Pancreas (tissue), 10 donors: ENCODE measurements at regions not wholly inside any gene's neighbourhood (a gene's known extent, or its start where the extent isn't known, plus 50 kb on each side); places are given as distances from the start of the nearest gene placed in this dataset.

Source experiments
- ATAC-seq, 4 donors: fragments of 200-7000 bp; cut with Tn5 transposase; one replicate each; pipeline versions ENCODE4 v1.8.0 to v1.9.1; 2020; ENCODE audit warnings: mild to moderate bottlenecking in 4 of 4, moderate library complexity in 4 of 4
- DNase-seq, 6 donors: peaks; one replicate each; pipeline ENCODE4 v3.0.0-alpha.2; 2020
- FAIRE-seq: peaks from 2 replicates; lab custom pipeline; 2012; peaks lifted over from hg19 to GRCh38; lab: Jason Lieb, UNC
- H3K27ac ChIP-seq, 4 donors: fragments of 200-600 bp; sonication (generic); 1 replicate in 3 of 4; 2 replicates in 1 of 4; pipeline versions ENCODE4 v1.5.0 to v1.8.0; 2020
- H3K27me3 ChIP-seq, 4 donors: fragments of 200-600 bp; one replicate each; pipeline ENCODE4 v1.8.0; 2021
- H3K36me3 ChIP-seq, 3 donors: fragments of 200-600 bp; sonication (generic) in 1 of 3; one replicate each; pipeline versions ENCODE4 v1.5.0 to v1.8.0; 2020 to 2021
- H3K4me1 ChIP-seq, 3 donors: fragments of 200-600 bp; one replicate each; pipeline ENCODE4 v1.8.0; 2021
- H3K4me3 ChIP-seq, 4 donors: fragments of 200-600 bp; sonication (generic) in 2 of 4; one replicate each; pipeline versions ENCODE4 v1.5.0 to v1.8.0; 2020 to 2021
- H3K9me3 ChIP-seq, 4 donors: fragments of 200-600 bp; one replicate each; pipeline ENCODE4 v1.8.0; 2021
- CTCF ChIP-seq, 4 donors: fragments of 200-600 bp; sonication (generic) in 3 of 4; IDR thresholded peaks; one replicate each; pipeline versions ENCODE4 v1.5.0 to v1.8.0; 2021; ENCODE audit warnings: antibody characterized with exemption in 4 of 4
- WGBS, 2 donors: extraction: QIAGEN DNeasy Blood & Tissue Kit; methylation state at CpG; one replicate each; pipeline ENCODE4 v1.1.7; 2013; 5-methylcytosine and 5-hydroxymethylcytosine counted together
- intact Hi-C, 3 donors: fragments of 100-400 bp; cut with DNase I; formaldehyde crosslinking; loops; one replicate each; pipeline versions ENCODE4 v1.11.1 to v1.14.2; 2022
- donor health status: healthy with polysubstance abuse.
- donor health status: DM: no; HTN: no; CAD: no; lungs with moderate emphysema.
- donor health status: DM: no; HTN: no; CAD: no.
- donor health status: control.
- donor health status: control.
- donor health status: Bipolar disorder and iron deficiency.
- donor health status: DM: yes; HTN: yes; CAD: no.
- donor health status: DM: no; HTN: no; CAD: no.
- donor health status: DM: no; HTN: no; CAD: no.
- donor health status: DM: yes; HTN: yes; CAD: no.

- ATAC-seq (no peak), DNase-seq (no peak), FAIRE-seq (no peak)
- Histone ChIP-seq H3K36me3 (no peaks in the 10 kb centered on the region), H3K4me3 (no peak overlapping the region), H3K4me1 (no peaks in the 10 kb centered on the region), H3K9me3 (no peaks in the 10 kb centered on the region), H3K27ac (no peak overlapping the region), H3K27me3 (peaks cover 0 to 4% (median 0%) of the 10 kb centered on the region in 4 donors)
- intact Hi-C loops, result no loop called here
- 10 to 14% methylated on average over 5 of the region's 5 CpGs for WGBS, 2 donors
- no peak for TF ChIP-seq CTCF (IDR thresholded peaks at IDR 0.05)
Observed at GRCh38 chr3:34351882-34352777, 553.7 kb downstream of the PDCD6IP start.

GRCh38 chr3:34352778-34353331, 554.4 kb downstream of the PDCD6IP start:
- ATAC-seq (no peak), FAIRE-seq (no peak), DNase-seq (no peak)
- intact Hi-C loops, result no loop called here
- Histone ChIP-seq H3K27ac (no peak overlapping the region), H3K4me3 (no peak overlapping the region), H3K9me3 (no peaks in the 10 kb centered on the region), H3K27me3 (no peaks in the 10 kb centered on the region), H3K4me1 (no peaks in the 10 kb centered on the region), H3K36me3 (no peaks in the 10 kb centered on the region)
- no peak for TF ChIP-seq CTCF (IDR thresholded peaks at IDR 0.05)
- WGBS, 2 donors, result 61 to 69% methylated on average over 2 of the region's 2 CpGs

GRCh38 chr3:34357461-34357860, 559.0 kb downstream of the PDCD6IP start:
- ATAC-seq (no peak), DNase-seq (no peak), FAIRE-seq (no peak)
- intact Hi-C loops, result no loop called here
- no peaks in the 10 kb centered on the region for H3K36me3 ChIP-seq
- 55 to 69% methylated on average over 4 of the region's 4 CpGs for WGBS, 2 donors
- H3K4me1 ChIP-seq, result no peaks in the 10 kb centered on the region
- H3K4me3 ChIP-seq, result no peak overlapping the region
- no peak overlapping the region for H3K27ac ChIP-seq
- no peaks in the 10 kb centered on the region for H3K9me3 ChIP-seq
- TF ChIP-seq CTCF (IDR thresholded peaks at IDR 0.05), result no peak
- no peaks in the 10 kb centered on the region for H3K27me3 ChIP-seq

GRCh38 chr3:34359064-34359463, 560.6 kb downstream of the PDCD6IP start:
- no peak for FAIRE-seq
- Histone ChIP-seq H3K4me3 (no peak overlapping the region), H3K36me3 (no peaks in the 10 kb centered on the region), H3K9me3 (no peaks in the 10 kb centered on the region), H3K4me1 (no peaks in the 10 kb centered on the region), H3K27ac (no peak overlapping the region), H3K27me3 (no peaks in the 10 kb centered on the region)
- no peak for DNase-seq
- WGBS, 2 donors, result 65 to 70% methylated on average over 2 of the region's 2 CpGs
- ATAC-seq, result no peak
- intact Hi-C loops, result no loop called here
- no peak for TF ChIP-seq CTCF (IDR thresholded peaks at IDR 0.05)

GRCh38 chr3:34360713-34361112, 562.3 kb downstream of the PDCD6IP start:
- H3K4me1 ChIP-seq, result no peaks in the 10 kb centered on the region
- H3K27ac ChIP-seq, result no peak overlapping the region
- H3K27me3 ChIP-seq, result no peaks in the 10 kb centered on the region
- 56 to 71% methylated on average over 5 of the region's 5 CpGs for WGBS, 2 donors
- DNase-seq (no peak), ATAC-seq (no peak), FAIRE-seq (no peak)
- H3K9me3 ChIP-seq, result no peaks in the 10 kb centered on the region
- TF ChIP-seq CTCF (IDR thresholded peaks at IDR 0.05), result no peak
- H3K4me3 ChIP-seq, result no peak overlapping the region
- no peaks in the 10 kb centered on the region for H3K36me3 ChIP-seq
- intact Hi-C loops, result no loop called here
